HCT116 (cell line): ENCODE measurements at regions not wholly inside any gene's neighbourhood (a gene's known extent, or its start where the extent isn't known, plus 50 kb on each side); places are given as distances from the start of the nearest gene placed in this dataset.

Experiments
- ATAC-seq: fragments of 200-7000 bp; cut with Tn5 transposase; 2 replicates; pipeline ENCODE4 v1.9.1; 2020; ENCODE audit warnings: mild to moderate bottlenecking, moderate library complexity
- BruUV-seq: library from RNA; stranded (reverse); fragments of 400-500 nt; replicated peaks from 2 replicates; lab custom pipeline; 2021; lab: Mats Ljungman, UMichigan
- CTCF ChIA-PET: fragments of 300-600 bp; sonication (Branson Sonifier 250); formaldehyde crosslinking; loops from one replicate; lab custom pipeline; 2021; ENCODE audit warnings: antibody characterized with exemption; lab: Charles Lee
- POLR2A ChIA-PET: fragments of 300-600, 350-600 bp; sonication (Branson Sonifier 250); formaldehyde crosslinking; loops from one replicate; lab custom pipeline; 2021; ENCODE audit warnings: antibody characterized with exemption; lab: Charles Lee
- RAD21 ChIA-PET, 2 experiments: fragments of 300-600 bp; sonication (Branson Sonifier 250); formaldehyde crosslinking; loops; one replicate each; lab custom pipeline; 2023; ENCODE audit warnings: low total read pairs in 2 of 2; ENCODE audit not compliant: uncharacterized antibody in 2 of 2, unreplicated experiment in 2 of 2, low non-redundant PET in 1 of 2; lab: Charles Lee
- DNase-seq: peaks from one replicate; pipeline ENCODE4 v3.0.0-alpha.2; 2010; ENCODE audit warnings: low read depth, low spot score
- H2AFZ ChIP-seq: fragments of 200-600 bp; shearing (Covaris generic), sonication (generic); 2 replicates; pipeline ENCODE4 v1.6.1; 2017; ENCODE audit warnings: low read depth, mixed run types, mixed read lengths, antibody characterized with exemption, low read length; ENCODE audit not compliant: poor library complexity, severe bottlenecking
- H3K27ac ChIP-seq: 2 replicates; pipeline ENCODE4 v1.5.1; 2012; ENCODE audit warnings: low read depth, low read length
- H3K27me3 ChIP-seq: fragments of 200-600 bp; sonication (generic); 2 replicates; pipeline ENCODE4 v1.6.1; 2016; ENCODE audit warnings: mixed run types, low read length, mixed read lengths; ENCODE audit not compliant: insufficient read depth
- H3K36me3 ChIP-seq, 2 experiments: fragments of 200-500 bp in 1 of 2; fragments of 200-600 bp in 1 of 2; sonication (Bioruptor generic) in 1 of 2; sonication (generic) in 1 of 2; 2 replicates each; pipeline versions ENCODE4 v1.5.1 to v1.6.1; 2014 to 2016; ENCODE audit warnings: low read length in 2 of 2, inconsistent platforms in 1 of 2, mixed read lengths in 1 of 2, mixed run types in 1 of 2; ENCODE audit not compliant: insufficient read depth in 2 of 2, control insufficient read depth in 1 of 2
- H3K4me1 ChIP-seq, 2 experiments: fragments of 200-600 bp in 1 of 2; sonication (generic) in 1 of 2; 2 replicates each; pipeline versions ENCODE4 v1.5.1 to v1.6.1; 2012 to 2017; ENCODE audit warnings: low read length in 2 of 2, inconsistent platforms in 1 of 2, mild to moderate bottlenecking in 1 of 2, mixed read lengths in 1 of 2, mixed run types in 1 of 2, moderate library complexity in 1 of 2; ENCODE audit not compliant: insufficient read depth in 2 of 2, control insufficient read depth in 1 of 2
- H3K4me2 ChIP-seq: fragments of 200-600 bp; sonication (generic); 2 replicates; pipeline ENCODE4 v1.6.1; 2017; ENCODE audit warnings: mixed run types, low read length, mixed read lengths
- H3K4me3 ChIP-seq, 2 experiments: fragments of 200-600 bp in 1 of 2; sonication (generic) in 1 of 2; replicated peaks in 1 of 2; 2 replicates each; pipeline ENCODE4 v1.5.1; 2011 to 2016; ENCODE audit warnings: low read length in 2 of 2, control low read depth in 1 of 2, low read depth in 1 of 2, mild to moderate bottlenecking in 1 of 2, mixed read lengths in 1 of 2, mixed run types in 1 of 2
- H3K79me2 ChIP-seq: fragments of 200-600 bp; sonication (generic); 2 replicates; pipeline ENCODE4 v1.6.1; 2017; ENCODE audit warnings: mild to moderate bottlenecking, mixed run types, low read length, moderate library complexity, mixed read lengths; ENCODE audit not compliant: insufficient read depth
- H3K9ac ChIP-seq: fragments of 200-600 bp; sonication (generic); 2 replicates; pipeline ENCODE4 v1.6.1; 2016; ENCODE audit warnings: low read length, mixed read lengths
- H3K9me2 ChIP-seq: fragments of 200-600 bp; sonication (generic), shearing (Covaris generic); 2 replicates; pipeline ENCODE4 v1.6.1; 2017; ENCODE audit warnings: mixed run types, mild to moderate bottlenecking, moderate library complexity; ENCODE audit not compliant: insufficient read depth
- H3K9me3 ChIP-seq, 2 experiments: fragments of 200-500 bp in 1 of 2; fragments of 200-600 bp in 1 of 2; sonication (Bioruptor generic) in 1 of 2; sonication (generic) in 1 of 2; 2 replicates each; pipeline ENCODE4 v1.6.1; 2014 to 2017; ENCODE audit warnings: low read length in 2 of 2, mixed read lengths in 2 of 2, inconsistent platforms in 1 of 2, low read depth in 1 of 2, mild to moderate bottlenecking in 1 of 2, mixed run types in 1 of 2, moderate library complexity in 1 of 2; ENCODE audit not compliant: control insufficient read depth in 1 of 2, insufficient read depth in 1 of 2
- H4K20me1 ChIP-seq: fragments of 200-600 bp; sonication (generic), shearing (Covaris generic); 2 replicates; pipeline ENCODE4 v1.6.1; 2017; ENCODE audit warnings: mixed run types, mild to moderate bottlenecking, moderate library complexity; ENCODE audit not compliant: insufficient read depth
- CBX3 ChIP-seq: IDR thresholded peaks from 2 replicates; pipeline ENCODE4 v1.6.1; 2012; ENCODE audit warnings: low read depth
- FOSL1 ChIP-seq: IDR thresholded peaks from 2 replicates; pipeline ENCODE4 v1.6.1; 2012; ENCODE audit warnings: low read depth
- JUND ChIP-seq: IDR thresholded peaks from 2 replicates; pipeline ENCODE4 v1.6.1; 2012
- POLR2A ChIP-seq: IDR thresholded peaks from 2 replicates; pipeline ENCODE4 v1.7.0; 2011; ENCODE audit warnings: borderline replicate concordance; ENCODE audit not compliant: insufficient read depth, insufficient read length; ENCODE audit errors: extremely low read depth
- POLR2AphosphoS5 ChIP-seq: IDR thresholded peaks from 2 replicates; pipeline ENCODE4 v1.6.1; 2011; ENCODE audit warnings: mild to moderate bottlenecking, low read depth, low read length, moderate library complexity
- SP1 ChIP-seq: IDR thresholded peaks from 2 replicates; pipeline ENCODE4 v1.6.1; 2012; ENCODE audit warnings: low read depth
- SRF ChIP-seq: IDR thresholded peaks from 2 replicates; pipeline ENCODE4 v1.6.1; 2012; ENCODE audit warnings: low read depth
- TCF7L2 ChIP-seq: IDR thresholded peaks from 2 replicates; pipeline ENCODE4 v1.7.0; 2011; ENCODE audit warnings: borderline replicate concordance, inconsistent platforms; ENCODE audit not compliant: insufficient read depth, insufficient read length; ENCODE audit errors: extremely low read depth
- YY1 ChIP-seq: IDR thresholded peaks from 2 replicates; pipeline ENCODE4 v1.6.1; 2011; ENCODE audit warnings: low read length, low read depth, moderate library complexity, mild to moderate bottlenecking; ENCODE audit not compliant: insufficient replicate concordance; ENCODE audit errors: extremely low read depth
- ZFX ChIP-seq: fragments of 450-650 bp; IDR thresholded peaks from 2 replicates; pipeline ENCODE4 v1.6.1; 2017
- ZNF274 ChIP-seq: fragments of 200-500 bp; sonication (Bioruptor generic); IDR thresholded peaks from 2 replicates; pipeline ENCODE4 v1.6.1; 2014; ENCODE audit warnings: mild to moderate bottlenecking, low read depth, low read length, inconsistent platforms
- intact Hi-C: fragments of 100-400 bp; cut with micrococcal nuclease; formaldehyde crosslinking; loops from 2 replicates; pipeline ENCODE4 v1.10.0; 2022
- TF ChIP-seq, protein P1 (sequence below): IDR thresholded peaks from 2 replicates; pipeline ENCODE4 v1.6.1; 2012
- TF ChIP-seq, protein P2 (sequence below): IDR thresholded peaks from 2 replicates; pipeline ENCODE4 v1.6.1; 2012; ENCODE audit warnings: low read depth
- TF ChIP-seq, protein P3 (sequence below), 3 experiments: fragments of 200-600 bp in 1 of 3; sonication (generic) in 1 of 3; IDR thresholded peaks in 2 of 3; conservative IDR thresholded peaks in 1 of 3; 2 replicates each; pipeline ENCODE4 v1.5.1; 2012 to 2017; ENCODE audit warnings: low read depth in 2 of 3, low read length in 2 of 3, antibody characterized with exemption in 1 of 3, borderline replicate concordance in 1 of 3, control low read depth in 1 of 3, mild to moderate bottlenecking in 1 of 3, mixed read lengths in 1 of 3, mixed run types in 1 of 3, moderate library complexity in 1 of 3; ENCODE audit not compliant: insufficient read depth in 1 of 3
- TF ChIP-seq, protein P4 (sequence below): IDR thresholded peaks from 2 replicates; pipeline ENCODE4 v1.6.1; 2012

DNA sequence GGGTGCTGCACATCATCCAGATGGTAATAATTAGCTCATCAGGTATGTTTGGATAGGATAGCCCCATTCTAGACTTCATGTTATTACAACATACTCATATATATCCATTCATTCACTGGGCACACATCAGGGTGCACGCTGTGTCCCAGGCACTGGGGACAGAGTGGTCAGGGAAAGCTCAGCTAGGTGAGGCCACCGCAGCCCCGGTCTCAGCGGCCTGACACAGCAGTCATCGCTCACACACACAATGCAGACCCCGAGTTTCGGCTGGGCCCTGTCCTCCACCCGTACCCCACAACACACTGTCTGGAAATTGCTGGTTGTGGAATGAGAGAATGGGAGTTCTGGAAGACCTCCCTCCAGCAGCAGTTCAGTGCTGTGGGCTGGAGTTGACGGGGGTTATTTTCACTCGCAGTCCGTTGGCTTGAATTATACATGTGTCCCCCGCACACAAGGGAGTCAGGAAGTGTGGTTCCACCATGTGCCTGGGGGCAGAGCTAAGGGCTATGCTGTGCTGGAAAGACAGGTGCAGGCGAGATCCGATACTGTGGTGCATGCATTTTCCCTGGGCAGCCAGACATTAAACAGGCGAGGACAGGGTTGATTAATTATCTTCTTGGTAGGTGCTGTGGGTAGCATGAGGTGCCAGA, 257.6 kb downstream of the TEX29 start:
- BruUV-seq, result no TSS peak
- CTCF ChIA-PET, result no interaction called here

More for the DNA sequence above, 257.6 kb downstream of the TEX29 start:
- H3K79me2 ChIP-seq, result no peaks in the 10 kb centered on the region
- POLR2A ChIA-PET, result interaction anchor here (0.6 kb wide), 1 partner anchor 16 kb away, joined by 3 read pairs; no protein-coding TSS in a partner anchor
- no peak overlapping the region for H3K4me3 ChIP-seq
- RAD21 ChIA-PET, result no interaction called here
- TF ChIP-seq SP1 (no peak), CBX3 (no peak), TCF7L2 (no peak), FOSL1 (no peak), JUND (no peak), POLR2A (no peak), ZFX (no peak), YY1 (no peak), SRF (no peak), POLR2AphosphoS5 (no peak), ZNF274 (no peak)
- TF ChIP-seq, protein P1, sequence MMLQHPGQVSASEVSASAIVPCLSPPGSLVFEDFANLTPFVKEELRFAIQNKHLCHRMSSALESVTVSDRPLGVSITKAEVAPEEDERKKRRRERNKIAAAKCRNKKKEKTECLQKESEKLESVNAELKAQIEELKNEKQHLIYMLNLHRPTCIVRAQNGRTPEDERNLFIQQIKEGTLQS, result no peak
- TF ChIP-seq, protein P2, sequence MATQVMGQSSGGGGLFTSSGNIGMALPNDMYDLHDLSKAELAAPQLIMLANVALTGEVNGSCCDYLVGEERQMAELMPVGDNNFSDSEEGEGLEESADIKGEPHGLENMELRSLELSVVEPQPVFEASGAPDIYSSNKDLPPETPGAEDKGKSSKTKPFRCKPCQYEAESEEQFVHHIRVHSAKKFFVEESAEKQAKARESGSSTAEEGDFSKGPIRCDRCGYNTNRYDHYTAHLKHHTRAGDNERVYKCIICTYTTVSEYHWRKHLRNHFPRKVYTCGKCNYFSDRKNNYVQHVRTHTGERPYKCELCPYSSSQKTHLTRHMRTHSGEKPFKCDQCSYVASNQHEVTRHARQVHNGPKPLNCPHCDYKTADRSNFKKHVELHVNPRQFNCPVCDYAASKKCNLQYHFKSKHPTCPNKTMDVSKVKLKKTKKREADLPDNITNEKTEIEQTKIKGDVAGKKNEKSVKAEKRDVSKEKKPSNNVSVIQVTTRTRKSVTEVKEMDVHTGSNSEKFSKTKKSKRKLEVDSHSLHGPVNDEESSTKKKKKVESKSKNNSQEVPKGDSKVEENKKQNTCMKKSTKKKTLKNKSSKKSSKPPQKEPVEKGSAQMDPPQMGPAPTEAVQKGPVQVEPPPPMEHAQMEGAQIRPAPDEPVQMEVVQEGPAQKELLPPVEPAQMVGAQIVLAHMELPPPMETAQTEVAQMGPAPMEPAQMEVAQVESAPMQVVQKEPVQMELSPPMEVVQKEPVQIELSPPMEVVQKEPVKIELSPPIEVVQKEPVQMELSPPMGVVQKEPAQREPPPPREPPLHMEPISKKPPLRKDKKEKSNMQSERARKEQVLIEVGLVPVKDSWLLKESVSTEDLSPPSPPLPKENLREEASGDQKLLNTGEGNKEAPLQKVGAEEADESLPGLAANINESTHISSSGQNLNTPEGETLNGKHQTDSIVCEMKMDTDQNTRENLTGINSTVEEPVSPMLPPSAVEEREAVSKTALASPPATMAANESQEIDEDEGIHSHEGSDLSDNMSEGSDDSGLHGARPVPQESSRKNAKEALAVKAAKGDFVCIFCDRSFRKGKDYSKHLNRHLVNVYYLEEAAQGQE, result no peak
- TF ChIP-seq, protein P3, sequence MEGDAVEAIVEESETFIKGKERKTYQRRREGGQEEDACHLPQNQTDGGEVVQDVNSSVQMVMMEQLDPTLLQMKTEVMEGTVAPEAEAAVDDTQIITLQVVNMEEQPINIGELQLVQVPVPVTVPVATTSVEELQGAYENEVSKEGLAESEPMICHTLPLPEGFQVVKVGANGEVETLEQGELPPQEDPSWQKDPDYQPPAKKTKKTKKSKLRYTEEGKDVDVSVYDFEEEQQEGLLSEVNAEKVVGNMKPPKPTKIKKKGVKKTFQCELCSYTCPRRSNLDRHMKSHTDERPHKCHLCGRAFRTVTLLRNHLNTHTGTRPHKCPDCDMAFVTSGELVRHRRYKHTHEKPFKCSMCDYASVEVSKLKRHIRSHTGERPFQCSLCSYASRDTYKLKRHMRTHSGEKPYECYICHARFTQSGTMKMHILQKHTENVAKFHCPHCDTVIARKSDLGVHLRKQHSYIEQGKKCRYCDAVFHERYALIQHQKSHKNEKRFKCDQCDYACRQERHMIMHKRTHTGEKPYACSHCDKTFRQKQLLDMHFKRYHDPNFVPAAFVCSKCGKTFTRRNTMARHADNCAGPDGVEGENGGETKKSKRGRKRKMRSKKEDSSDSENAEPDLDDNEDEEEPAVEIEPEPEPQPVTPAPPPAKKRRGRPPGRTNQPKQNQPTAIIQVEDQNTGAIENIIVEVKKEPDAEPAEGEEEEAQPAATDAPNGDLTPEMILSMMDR (IDR thresholded peaks at IDR 0.05 in 2 of 3, conservative IDR thresholded peaks at IDR 0.05 in 1 of 3; ENCODE audit: borderline replicate concordance in 1 of 3, insufficient read depth in 1 of 3, low read depth in 2 of 3, low read length in 2 of 3), result no peak
- TF ChIP-seq, protein P4, sequence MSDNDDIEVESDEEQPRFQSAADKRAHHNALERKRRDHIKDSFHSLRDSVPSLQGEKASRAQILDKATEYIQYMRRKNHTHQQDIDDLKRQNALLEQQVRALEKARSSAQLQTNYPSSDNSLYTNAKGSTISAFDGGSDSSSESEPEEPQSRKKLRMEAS, result no peak
- TF ChIP-seq, all 23 proteins: peak for 0
- H3K9me3 ChIP-seq, result peaks cover 13% of the 10 kb centered on the region in 2 experiments; a peak in 2 of 4 replicates
- no peak overlapping the region for H3K27ac ChIP-seq
- H3K9ac ChIP-seq, result no peak overlapping the region
- H2AFZ ChIP-seq, result no peak overlapping the region
- no peaks in the 10 kb centered on the region for H4K20me1 ChIP-seq
- ATAC-seq, result no peak
- intact Hi-C loops, result no loop called here
- H3K9me2 ChIP-seq, result no peaks in the 10 kb centered on the region
- DNase-seq, result no peak
- no peaks in the 10 kb centered on the region for H3K27me3 ChIP-seq
- H3K4me2 ChIP-seq, result no peak overlapping the region
- no peaks in the 10 kb centered on the region for H3K36me3 ChIP-seq
- H3K4me1 ChIP-seq, result no peaks in the 10 kb centered on the region
